HG03280 (cell line): ENCODE measurements at regions not wholly inside any gene's neighbourhood (a gene's known extent, or its start where the extent isn't known, plus 50 kb on each side); places are given as distances from the start of the nearest gene placed in this dataset.

Experiments
- ATAC-seq: cut with Tn5 transposase; IDR thresholded peaks from one replicate; pipeline ENCODE4 v1.9.1; 2021; ENCODE audit warnings: mild to moderate bottlenecking, moderate library complexity; ENCODE audit not compliant: unreplicated experiment

GRCh38 chr2:241942416-241943208 lies 73.1 kb downstream of the RTP5 start:
- no peak for ATAC-seq

GRCh38 chr2:241943209-241943850 lies 73.8 kb downstream of the RTP5 start:
- no peak for ATAC-seq

GRCh38 chr2:241943961-241944575 lies 74.5 kb downstream of the RTP5 start:
- no peak for ATAC-seq

- ATAC-seq: no peak
Measured at GRCh38 chr2:241944821-241945220, 75.3 kb downstream of the RTP5 start.

GRCh38 chr2:241945311-241945710 lies 75.8 kb downstream of the RTP5 start:
- no peak for ATAC-seq

GRCh38 chr2:241945803-241946202 lies 76.3 kb downstream of the RTP5 start:
- no peak for ATAC-seq

GRCh38 chr2:241946306-241947003 lies 76.9 kb downstream of the RTP5 start:
- no peak for ATAC-seq

GRCh38 chr2:241947004-241947350 lies 77.4 kb downstream of the RTP5 start:
- ATAC-seq: no peak

- ATAC-seq: no peak
Measured at GRCh38 chr2:241947401-241947800, 77.9 kb downstream of the RTP5 start.

- no peak for ATAC-seq
Measured at GRCh38 chr2:241947876-241948275, 78.3 kb downstream of the RTP5 start.

- no peak for ATAC-seq
Measured at GRCh38 chr2:241948299-241948897, 78.9 kb downstream of the RTP5 start.

- no peak for ATAC-seq
Measured at GRCh38 chr2:241948901-241949735, 79.6 kb downstream of the RTP5 start.

- ATAC-seq: no peak
Measured at GRCh38 chr2:241949736-241950412, 80.3 kb downstream of the RTP5 start.

GRCh38 chr2:241950413-241951315 lies 81.1 kb downstream of the RTP5 start:
- ATAC-seq: no peak

GRCh38 chr2:241951316-241951700 lies 81.8 kb downstream of the RTP5 start:
- no peak for ATAC-seq

GRCh38 chr2:241951920-241952319 lies 82.4 kb downstream of the RTP5 start:
- ATAC-seq: no peak

GRCh38 chr2:241952816-241953215 lies 83.3 kb downstream of the RTP5 start:
- no peak for ATAC-seq

GRCh38 chr2:241953324-241953928 lies 83.9 kb downstream of the RTP5 start:
- ATAC-seq: no peak
